ENCODE measurements at regions not wholly inside any gene's neighbourhood (a gene's known extent, or its start where the extent isn't known, plus 50 kb on each side); places are given as distances from the start of the nearest gene placed in this dataset.

DNA sequence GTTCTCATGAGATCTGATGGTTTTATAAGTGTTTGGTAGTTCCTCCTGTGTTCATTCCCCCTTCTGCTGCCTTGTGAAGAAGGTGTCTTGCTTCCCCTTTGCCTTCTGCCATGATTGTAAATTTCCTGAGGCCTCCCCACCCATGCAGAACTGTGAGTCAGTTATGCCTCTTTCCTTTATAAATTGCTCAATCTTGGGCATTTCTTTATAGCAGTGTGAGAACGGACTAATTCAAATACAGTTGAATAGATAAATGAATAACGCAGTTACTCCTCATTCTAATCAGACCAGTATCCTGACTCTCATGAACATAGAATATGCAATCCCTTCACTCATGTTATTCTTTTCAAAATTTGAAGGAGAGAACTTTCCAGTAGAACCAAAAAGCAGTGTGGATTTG is 375.0 kb upstream of the FZD8 start:
- TF ChIP-seq POLR2AphosphoS5 (IDR thresholded peaks at IDR 0.05; ENCODE audit: low read depth, low read length) (no peak), POLR2A (IDR thresholded peaks at IDR 0.05; ENCODE audit: low read depth, low read length) (no peak), TAF1 (IDR thresholded peaks at IDR 0.05; ENCODE audit: borderline replicate concordance, low read depth, low read length) (no peak)

Data from GM12892 (cell line).